ENCODE measurements at regions not wholly inside any gene's neighbourhood (a gene's known extent, or its start where the extent isn't known, plus 50 kb on each side); places are given as distances from the start of the nearest gene placed in this dataset.

GRCh38 chr4:149999485-150000074 is 78.7 kb upstream of the DCLK2 start:
- no peak for DNase-seq (ENCODE audit: low read depth, low spot score)
- RAD21 ChIA-PET (ENCODE audit: unreplicated experiment), result no interaction called here
- TF ChIP-seq SMAD1 (IDR thresholded peaks at IDR 0.05; ENCODE audit: low read depth, partially characterized antibody) (no peak), SP1 (IDR thresholded peaks at IDR 0.05; ENCODE audit: low read depth, low read length) (no peak), ZZZ3 (IDR thresholded peaks at IDR 0.05; ENCODE audit: control insufficient read depth, insufficient read length, low read depth) (no peak), POLR2A (IDR thresholded peaks at IDR 0.05; ENCODE audit: low read depth, low read length) (no peak), IRF4 (IDR thresholded peaks at IDR 0.05; ENCODE audit: low read depth, low read length) (no peak), NR2F1 (conservative IDR thresholded peaks at IDR 0.05) (no peak), NKRF (conservative IDR thresholded peaks at IDR 0.05) (no peak), YBX1 (IDR thresholded peaks at IDR 0.05) (no peak), MYB (IDR thresholded peaks at IDR 0.05; ENCODE audit: borderline replicate concordance, low read depth, low read length) (no peak), KAT2A (conservative IDR thresholded peaks at IDR 0.05; ENCODE audit: control insufficient read depth, low read depth, low read length) (no peak), POLR2AphosphoS5 (IDR thresholded peaks at IDR 0.05; ENCODE audit: low read length) (no peak), E2F4 (IDR thresholded peaks at IDR 0.05; ENCODE audit: low read depth, low read length) (no peak), BCLAF1 (IDR thresholded peaks at IDR 0.05) (no peak), SREBF1 (IDR thresholded peaks at IDR 0.05; ENCODE audit: low read length) (no peak), CEBPZ (IDR thresholded peaks at IDR 0.05; ENCODE audit: low read depth, low read length) (no peak), HDAC6 (IDR thresholded peaks at IDR 0.05; ENCODE audit: unreplicated experiment) (no peak), BHLHE40 (IDR thresholded peaks at IDR 0.05; ENCODE audit: borderline replicate concordance in 1 of 2, low read depth in 2 of 2, low read length in 1 of 2) (no peak)

More at GRCh38 chr4:149999485-150000074, 78.7 kb upstream of the DCLK2 start:
- in situ Hi-C loops (cut with MboI), result no loop called here
- no peak overlapping the region for H3K4me3 ChIP-seq
- ChIA-PET CTCF (interaction anchor here (0.9 to 1.2 kb wide), 3 partner anchors 209 to 868 kb away, joined by 3 to 4 read pairs (median 4); no protein-coding TSS in a partner anchor), POLR2A (no interaction called here), SMC1A (ENCODE audit: uncharacterized antibody, unreplicated experiment) (no interaction called here)
- H3K9ac ChIP-seq (ENCODE audit: control insufficient read depth, insufficient read depth, low read length), result no peak overlapping the region
- no peaks in the 10 kb centered on the region for H3K9me3 ChIP-seq (replicated peaks; ENCODE audit: control insufficient read depth, insufficient read depth, low read length)
- no peaks in the 10 kb centered on the region for H3K36me3 ChIP-seq (ENCODE audit: control insufficient read depth in 2 of 2, insufficient read depth in 2 of 2, low read length in 1 of 2)
- H2AFZ ChIP-seq (ENCODE audit: control insufficient read depth, low read depth, low read length), result no peak overlapping the region
- H3K4me2 ChIP-seq (ENCODE audit: control insufficient read depth, insufficient read depth), result no peak overlapping the region
- no peaks in the 10 kb centered on the region for H3K4me1 ChIP-seq (ENCODE audit: control insufficient read depth, insufficient read depth, low read length)
- ATAC-seq, result peak; percentile 63
- FAIRE-seq, result peak; percentile 44
- H3K27me3 ChIP-seq (replicated peaks in 1 of 2; ENCODE audit: control insufficient read depth in 2 of 2, insufficient read depth in 2 of 2, low read length in 1 of 2), result no peaks in the 10 kb centered on the region
- intact Hi-C loops (cut with micrococcal nuclease; ENCODE audit: unreplicated experiment), result loop anchor here (1.0 to 5.0 kb wide), 3 partner anchors 210 to 868 kb away; no protein-coding TSS in a partner anchor
- no peak overlapping the region for H3K27ac ChIP-seq (ENCODE audit: control insufficient read depth, insufficient read depth)
- no peaks in the 10 kb centered on the region for H4K20me1 ChIP-seq (ENCODE audit: control insufficient read depth, insufficient read depth)
- 0% methylated on average over 3 of the region's 3 CpGs for WGBS (ENCODE audit: insufficient coverage, insufficient replicate concordance, low lambda C conversion rate, missing lambda C conversion rate)
- no TSS peak for BruUV-seq (replicated peaks)
- no peaks in the 10 kb centered on the region for H3K79me2 ChIP-seq (ENCODE audit: control insufficient read depth, insufficient read depth, low read length)

Measured in GM12878 (cell line).